NOMO-1 treated with DMSO at 0.1 percent for 48 hours (cell line): ENCODE measurements at regions not wholly inside any gene's neighbourhood (a gene's known extent, or its start where the extent isn't known, plus 50 kb on each side); places are given as distances from the start of the nearest gene placed in this dataset.

Experiments
- DNase-seq: peaks from one replicate; lab custom pipeline; 2025; ENCODE audit not compliant: unreplicated experiment; lab: John Stamatoyannopoulos, UW

GRCh38 chr4:36785973-36786372 lies 458.6 kb upstream of the NWD2 start:
- DNase-seq, result no peak

- DNase-seq, result no peak
Observed at GRCh38 chr4:36786519-36786918, 458.0 kb upstream of the NWD2 start.

- no peak for DNase-seq
Observed at GRCh38 chr4:36794716-36795115, 449.8 kb upstream of the NWD2 start.

GRCh38 chr4:36812149-36812548 lies 432.4 kb upstream of the NWD2 start:
- DNase-seq, result no peak

GRCh38 chr4:36815536-36815935 lies 429.0 kb upstream of the NWD2 start:
- DNase-seq, result no peak

GRCh38 chr4:36823199-36823967 lies 421.2 kb upstream of the NWD2 start:
- DNase-seq, result no peak

- DNase-seq, result no peak
Observed at GRCh38 chr4:36824682-36825081, 419.9 kb upstream of the NWD2 start.

- DNase-seq, result no peak
Observed at GRCh38 chr4:36835246-36835645, 409.3 kb upstream of the NWD2 start.

- peak; percentile 63 for DNase-seq
Observed at GRCh38 chr4:36841583-36842326, 402.8 kb upstream of the NWD2 start.

GRCh38 chr4:36844448-36844847 lies 400.1 kb upstream of the NWD2 start:
- DNase-seq, result no peak

- DNase-seq, result no peak
Observed at GRCh38 chr4:36852856-36853255, 391.7 kb upstream of the NWD2 start.

GRCh38 chr4:36854554-36854953 lies 390.0 kb upstream of the NWD2 start:
- DNase-seq, result no peak

- no peak for DNase-seq
Observed at GRCh38 chr4:36863601-36864000, 380.9 kb upstream of the NWD2 start.

- DNase-seq, result no peak
Observed at GRCh38 chr4:36870121-36870520, 374.4 kb upstream of the NWD2 start.

- DNase-seq, result peak; percentile 18
Observed at GRCh38 chr4:36872679-36873078, 371.9 kb upstream of the NWD2 start.

GRCh38 chr4:36884151-36884550 lies 360.4 kb upstream of the NWD2 start:
- no peak for DNase-seq

GRCh38 chr4:36891971-36892370 lies 352.6 kb upstream of the NWD2 start:
- DNase-seq, result no peak

GRCh38 chr4:36900446-36900987 lies 344.0 kb upstream of the NWD2 start:
- DNase-seq, result no peak

GRCh38 chr4:36904823-36905222 lies 339.7 kb upstream of the NWD2 start:
- DNase-seq, result no peak

- DNase-seq, result no peak
Observed at GRCh38 chr4:36914106-36914505, 330.4 kb upstream of the NWD2 start.

- no peak for DNase-seq
Observed at GRCh38 chr4:36915717-36916116, 328.8 kb upstream of the NWD2 start.

- peak; percentile 30 for DNase-seq
Observed at GRCh38 chr4:36917413-36917812, 327.1 kb upstream of the NWD2 start.
